Right lobe of liver (tissue), 4 donors: ENCODE measurements at regions not wholly inside any gene's neighbourhood (a gene's known extent, or its start where the extent isn't known, plus 50 kb on each side); places are given as distances from the start of the nearest gene placed in this dataset.

Source experiments
- POLR2A ChIP-seq: fragments of 450-650 bp; IDR thresholded peaks from one replicate; pipeline ENCODE4 v1.6.1; 2017; ENCODE audit warnings: antibody characterized with exemption, mild to moderate bottlenecking
- TF ChIP-seq, protein P1 (sequence below), 4 donors: fragments of 200-600 bp in 3 of 4; fragments of 450-650 bp in 1 of 4; IDR thresholded peaks; one replicate each; pipeline versions ENCODE4 v1.5.1 to v1.8.0; 2016 to 2022; ENCODE audit warnings: antibody characterized with exemption in 4 of 4, mild to moderate bottlenecking in 2 of 4
- donor health status: DM: no; HTN: no; CAD: no.
- donor health status: DM: no; HTN: no; CAD: no.
- donor health status: DM: no; HTN: yes; CAD: no.

DNA sequence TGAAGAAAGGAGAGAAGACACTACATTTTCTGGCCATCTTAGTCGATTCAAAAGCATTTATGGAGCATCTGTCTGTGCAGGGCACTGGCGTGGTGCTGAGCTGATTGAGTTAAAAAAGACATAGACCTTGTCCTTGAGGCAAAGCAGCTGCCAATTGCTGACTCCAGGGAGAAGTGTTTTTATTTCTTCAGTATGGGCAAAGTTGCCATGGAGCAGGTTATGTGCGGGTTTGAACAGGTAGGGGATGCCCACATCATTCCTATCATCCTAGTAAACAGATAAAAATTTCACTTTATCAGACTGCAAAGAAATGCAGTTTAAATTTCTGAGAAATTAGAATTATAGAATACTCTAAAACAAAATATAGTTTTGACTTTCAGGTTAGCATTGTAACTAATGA lies 125.8 kb downstream of the NUP35 start:
- TF ChIP-seq, protein P1, sequence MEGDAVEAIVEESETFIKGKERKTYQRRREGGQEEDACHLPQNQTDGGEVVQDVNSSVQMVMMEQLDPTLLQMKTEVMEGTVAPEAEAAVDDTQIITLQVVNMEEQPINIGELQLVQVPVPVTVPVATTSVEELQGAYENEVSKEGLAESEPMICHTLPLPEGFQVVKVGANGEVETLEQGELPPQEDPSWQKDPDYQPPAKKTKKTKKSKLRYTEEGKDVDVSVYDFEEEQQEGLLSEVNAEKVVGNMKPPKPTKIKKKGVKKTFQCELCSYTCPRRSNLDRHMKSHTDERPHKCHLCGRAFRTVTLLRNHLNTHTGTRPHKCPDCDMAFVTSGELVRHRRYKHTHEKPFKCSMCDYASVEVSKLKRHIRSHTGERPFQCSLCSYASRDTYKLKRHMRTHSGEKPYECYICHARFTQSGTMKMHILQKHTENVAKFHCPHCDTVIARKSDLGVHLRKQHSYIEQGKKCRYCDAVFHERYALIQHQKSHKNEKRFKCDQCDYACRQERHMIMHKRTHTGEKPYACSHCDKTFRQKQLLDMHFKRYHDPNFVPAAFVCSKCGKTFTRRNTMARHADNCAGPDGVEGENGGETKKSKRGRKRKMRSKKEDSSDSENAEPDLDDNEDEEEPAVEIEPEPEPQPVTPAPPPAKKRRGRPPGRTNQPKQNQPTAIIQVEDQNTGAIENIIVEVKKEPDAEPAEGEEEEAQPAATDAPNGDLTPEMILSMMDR (IDR thresholded peaks at IDR 0.05) = no peak
- no peak for TF ChIP-seq POLR2A
